Gastrocnemius medialis (tissue), 4 donors: ENCODE measurements at regions not wholly inside any gene's neighbourhood (a gene's known extent, or its start where the extent isn't known, plus 50 kb on each side); places are given as distances from the start of the nearest gene placed in this dataset.
A peak's percentile ranks its signal among the peaks of the same experiment; 100 is the strongest.
"Not testable (repeated sequence)": the region's sequence is repeated elsewhere in the genome, so short reads cannot be mapped to it uniquely, and the experiment has no call there.

ENCODE experiments used
- ATAC-seq, 2 donors: fragments of 150-250 bp; one replicate each; pipeline ENCODE4 v1.9.1; 2016
- DNase-seq, 2 donors: peaks; one replicate each; pipeline ENCODE4 v3.0.0-alpha.2; 2019
- H3K27ac ChIP-seq, 4 donors: fragments of 200-600 bp; sonication (generic); 1 replicate in 1 of 4; 2 replicates in 3 of 4; pipeline ENCODE4 v1.5.1; 2016 to 2018; ENCODE audit warnings: mild to moderate bottlenecking in 2 of 4, moderate library complexity in 1 of 4
- H3K27me3 ChIP-seq, 3 donors: fragments of 200-600 bp; sonication (generic) in 2 of 3; 1 replicate in 1 of 3; 2 replicates in 2 of 3; pipeline versions ENCODE4 v1.5.1 to v1.6.0; 2016 to 2019; ENCODE audit warnings: mild to moderate bottlenecking in 1 of 3, moderate library complexity in 1 of 3
- H3K36me3 ChIP-seq, 2 donors: fragments of 200-600 bp; sonication (generic) in 1 of 2; one replicate each; pipeline ENCODE4 v1.5.1; 2017 to 2018
- H3K4me1 ChIP-seq, 2 donors: fragments of 200-600 bp; sonication (generic) in 1 of 2; one replicate each; pipeline ENCODE4 v1.5.1; 2016 to 2017; ENCODE audit warnings: mild to moderate bottlenecking in 2 of 2
- H3K4me3 ChIP-seq, 4 donors: fragments of 200-600 bp; sonication (generic) in 3 of 4; 1 replicate in 1 of 4; 2 replicates in 3 of 4; pipeline ENCODE4 v1.5.1; 2016 to 2019; ENCODE audit warnings: mild to moderate bottlenecking in 2 of 4
- H3K9me3 ChIP-seq, 3 donors: fragments of 200-600 bp; sonication (generic) in 2 of 3; 1 replicate in 1 of 3; 2 replicates in 2 of 3; pipeline ENCODE4 v1.5.1; 2016 to 2019
- POLR2A ChIP-seq, 2 donors: fragments of 450-650 bp; IDR thresholded peaks; one replicate each; pipeline ENCODE4 v1.6.1; 2017; ENCODE audit warnings: antibody characterized with exemption in 2 of 2, mild to moderate bottlenecking in 2 of 2, moderate library complexity in 2 of 2
- in situ Hi-C, 4 donors: fragments of 200-750 bp; cut with MboI; loops; one replicate each; pipeline versions ENCODE4 v1.15.0 to v1.8.0; 2017; ENCODE audit warnings: low sequenced_read_pairs in 4 of 4
- intact Hi-C: fragments of 100-400 bp; cut with DNase I; formaldehyde crosslinking; loops from one replicate; pipeline ENCODE4 v1.15.1; 2023; ENCODE audit warnings: low total_unique reads
- TF ChIP-seq, protein P1 (sequence below), 5 experiments: fragments of 450-650 bp in 3 of 5; fragments of 200-600 bp in 2 of 5; sonication (generic) in 2 of 5; IDR thresholded peaks in 4 of 5; conservative IDR thresholded peaks in 1 of 5; 1 replicate in 4 of 5; 2 replicates in 1 of 5; pipeline ENCODE4 v1.5.1; 2016 to 2019; ENCODE audit warnings: antibody characterized with exemption in 5 of 5, mild to moderate bottlenecking in 3 of 5, moderate library complexity in 3 of 5

DNA sequence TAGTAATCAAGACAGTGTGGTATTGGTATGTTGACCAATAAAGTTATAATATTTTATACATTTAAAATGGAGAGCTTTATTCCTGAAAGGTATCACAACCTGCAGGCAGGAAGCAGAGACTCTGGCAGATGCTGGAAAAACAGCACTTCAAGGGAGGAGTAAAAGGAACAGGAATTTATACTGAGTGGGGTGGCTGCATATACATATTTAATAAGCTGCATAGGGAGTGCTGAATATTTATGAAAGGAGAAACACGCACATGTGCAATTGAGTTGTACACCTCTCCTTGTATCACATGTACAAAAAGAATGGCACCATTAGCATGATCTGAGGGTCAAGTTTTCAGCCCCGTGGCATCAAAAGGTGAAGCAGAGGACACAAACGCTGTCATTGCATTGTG lies 104.9 kb upstream of the PAXBP1 start:
- H3K9me3 ChIP-seq: no peaks in the 10 kb centered on the region
- no peaks in the 10 kb centered on the region for H3K36me3 ChIP-seq
- in situ Hi-C loops: no loop called here
- intact Hi-C loops: no loop called here
- H3K4me1 ChIP-seq: no peaks in the 10 kb centered on the region
- no peak overlapping the region for H3K4me3 ChIP-seq
- H3K27ac ChIP-seq: no peak overlapping the region
- no peaks in the 10 kb centered on the region for H3K27me3 ChIP-seq
- no peak for TF ChIP-seq POLR2A (IDR thresholded peaks at IDR 0.05)
- TF ChIP-seq, protein P1, sequence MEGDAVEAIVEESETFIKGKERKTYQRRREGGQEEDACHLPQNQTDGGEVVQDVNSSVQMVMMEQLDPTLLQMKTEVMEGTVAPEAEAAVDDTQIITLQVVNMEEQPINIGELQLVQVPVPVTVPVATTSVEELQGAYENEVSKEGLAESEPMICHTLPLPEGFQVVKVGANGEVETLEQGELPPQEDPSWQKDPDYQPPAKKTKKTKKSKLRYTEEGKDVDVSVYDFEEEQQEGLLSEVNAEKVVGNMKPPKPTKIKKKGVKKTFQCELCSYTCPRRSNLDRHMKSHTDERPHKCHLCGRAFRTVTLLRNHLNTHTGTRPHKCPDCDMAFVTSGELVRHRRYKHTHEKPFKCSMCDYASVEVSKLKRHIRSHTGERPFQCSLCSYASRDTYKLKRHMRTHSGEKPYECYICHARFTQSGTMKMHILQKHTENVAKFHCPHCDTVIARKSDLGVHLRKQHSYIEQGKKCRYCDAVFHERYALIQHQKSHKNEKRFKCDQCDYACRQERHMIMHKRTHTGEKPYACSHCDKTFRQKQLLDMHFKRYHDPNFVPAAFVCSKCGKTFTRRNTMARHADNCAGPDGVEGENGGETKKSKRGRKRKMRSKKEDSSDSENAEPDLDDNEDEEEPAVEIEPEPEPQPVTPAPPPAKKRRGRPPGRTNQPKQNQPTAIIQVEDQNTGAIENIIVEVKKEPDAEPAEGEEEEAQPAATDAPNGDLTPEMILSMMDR (IDR thresholded peaks at IDR 0.05 in 4 of 5, conservative IDR thresholded peaks at IDR 0.05 in 1 of 5): no peak
- ATAC-seq (no peak), DNase-seq (no peak)

- intact Hi-C loops, H3K27me3 ChIP-seq, H3K4me1 ChIP-seq, H3K27ac ChIP-seq, H3K4me3 ChIP-seq, DNase-seq, ATAC-seq, H3K36me3 ChIP-seq, in situ Hi-C loops, H3K9me3 ChIP-seq: not testable (repeated sequence)
Observed at GRCh38 chr21:32877888-32878287, 106.3 kb upstream of the PAXBP1 start.

- Histone ChIP-seq H3K4me3 (no peak overlapping the region), H3K9me3 (no peaks in the 10 kb centered on the region), H3K27me3 (no peaks in the 10 kb centered on the region), H3K36me3 (no peaks in the 10 kb centered on the region), H3K27ac (no peak overlapping the region), H3K4me1 (no peaks in the 10 kb centered on the region)
- DNase-seq: peak; percentile 7 to 24
- TF ChIP-seq POLR2A (IDR thresholded peaks at IDR 0.05): no peak
- TF ChIP-seq, protein P1 (IDR thresholded peaks at IDR 0.05 in 4 of 5, conservative IDR thresholded peaks at IDR 0.05 in 1 of 5): no peak
- peak in 1 of 2 donors; percentile 30 for ATAC-seq
- in situ Hi-C loops: no loop called here
- intact Hi-C loops: no loop called here
Observed at GRCh38 chr21:32878661-32879060, 107.1 kb upstream of the PAXBP1 start.

DNA sequence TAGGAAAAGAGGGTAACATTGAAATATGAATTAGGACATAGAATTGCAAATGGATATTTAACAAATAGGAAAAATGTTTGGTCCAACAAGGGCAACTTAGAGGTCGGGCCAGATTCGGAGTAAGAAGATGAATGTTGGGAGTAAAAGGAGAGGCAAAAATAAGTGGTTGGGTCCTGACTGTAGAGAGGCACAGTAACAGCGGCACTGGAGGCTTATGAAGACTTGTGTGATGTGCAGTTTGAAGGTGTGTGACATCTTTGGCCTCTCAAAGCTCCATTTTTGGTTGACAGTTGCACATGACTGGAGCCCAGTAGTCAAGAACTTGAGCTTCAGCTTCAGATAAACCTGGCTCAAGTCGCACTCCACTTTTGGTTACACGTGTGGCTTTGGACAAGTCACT lies 109.9 kb upstream of the PAXBP1 start:
- Histone ChIP-seq H3K36me3 (no peaks in the 10 kb centered on the region), H3K4me3 (no peak overlapping the region), H3K4me1 (no peaks in the 10 kb centered on the region), H3K27me3 (no peaks in the 10 kb centered on the region), H3K9me3 (no peaks in the 10 kb centered on the region), H3K27ac (no peak overlapping the region)
- in situ Hi-C loops (no loop called here), intact Hi-C loops (no loop called here)
- ATAC-seq: no peak
- no peak for TF ChIP-seq POLR2A (IDR thresholded peaks at IDR 0.05)
- TF ChIP-seq, protein P1 (IDR thresholded peaks at IDR 0.05 in 4 of 5, conservative IDR thresholded peaks at IDR 0.05 in 1 of 5): no peak
- DNase-seq: no peak

GRCh38 chr21:32884062-32884461 lies 112.5 kb upstream of the PAXBP1 start:
- no peaks in the 10 kb centered on the region for H3K4me1 ChIP-seq
- DNase-seq: no peak
- no peak overlapping the region for H3K27ac ChIP-seq
- no peaks in the 10 kb centered on the region for H3K9me3 ChIP-seq
- no peaks in the 10 kb centered on the region for H3K27me3 ChIP-seq
- in situ Hi-C loops: no loop called here
- ATAC-seq: no peak
- intact Hi-C loops: no loop called here
- TF ChIP-seq, protein P1 (IDR thresholded peaks at IDR 0.05 in 4 of 5, conservative IDR thresholded peaks at IDR 0.05 in 1 of 5): no peak
- TF ChIP-seq POLR2A (IDR thresholded peaks at IDR 0.05): no peak
- H3K36me3 ChIP-seq: no peaks in the 10 kb centered on the region
- no peak overlapping the region for H3K4me3 ChIP-seq
